MCF 10A (cell line): ENCODE measurements at regions not wholly inside any gene's neighbourhood (a gene's known extent, or its start where the extent isn't known, plus 50 kb on each side); places are given as distances from the start of the nearest gene placed in this dataset.

ENCODE experiments used
- BruUV-seq: library from RNA; stranded (reverse); fragments of 400-500 nt; replicated peaks from 2 replicates; lab custom pipeline; 2021; lab: Mats Ljungman, UMichigan
- CTCF ChIA-PET: fragments of 300-600 bp; sonication (Branson Sonifier 250); formaldehyde crosslinking; extraction: SDS; loops from one replicate; lab custom pipeline; 2021; ENCODE audit warnings: antibody characterized with exemption, inconsistent platforms; lab: Yijun Ruan, JAX
- POLR2A ChIA-PET: fragments of 300-600, 350-650 bp; sonication (Branson Sonifier 250); formaldehyde crosslinking; extraction: SDS; loops from one replicate; lab custom pipeline; 2020; ENCODE audit warnings: antibody characterized with exemption, inconsistent platforms; lab: Yijun Ruan, JAX
- DNase-seq: peaks from one replicate; pipeline ENCODE4 v3.0.0-alpha.2; 2018; ENCODE audit not compliant: unreplicated experiment
- H3K27ac Mint-ChIP-seq: one replicate; pipeline ENCODE4 v1.8.0; 2022; ENCODE audit warnings: mild to moderate bottlenecking, low read depth, mixed read lengths; ENCODE audit not compliant: unreplicated experiment
- H3K27me3 Mint-ChIP-seq: one replicate; pipeline ENCODE4 v1.8.0; 2022; ENCODE audit warnings: mixed read lengths; ENCODE audit not compliant: insufficient read depth, unreplicated experiment
- H3K36me3 Mint-ChIP-seq: one replicate; pipeline ENCODE4 v1.8.0; 2022; ENCODE audit warnings: mild to moderate bottlenecking, moderate library complexity, mixed read lengths; ENCODE audit not compliant: insufficient read depth, unreplicated experiment
- H3K4me1 Mint-ChIP-seq: one replicate; pipeline ENCODE4 v1.8.0; 2022; ENCODE audit warnings: mixed read lengths; ENCODE audit not compliant: insufficient read depth, unreplicated experiment
- H3K4me3 Mint-ChIP-seq: one replicate; pipeline ENCODE4 v1.8.0; 2022; ENCODE audit warnings: mild to moderate bottlenecking, moderate library complexity, mixed read lengths; ENCODE audit not compliant: unreplicated experiment
- H3K9me3 Mint-ChIP-seq: one replicate; pipeline ENCODE4 v1.8.0; 2022; ENCODE audit warnings: mixed read lengths; ENCODE audit not compliant: unreplicated experiment
- CTCF ChIP-seq: fragments of 200-600 bp; IDR thresholded peaks from one replicate; pipeline ENCODE4 v1.8.0; 2022; ENCODE audit warnings: antibody characterized with exemption, mild to moderate bottlenecking; ENCODE audit not compliant: unreplicated experiment
- intact Hi-C: fragments of 100-400 bp; cut with micrococcal nuclease; formaldehyde crosslinking; loops from 2 replicates; pipeline ENCODE4 v1.14.1; 2022

GRCh38 chr16:31693733-31694132 lies 166.0 kb downstream of the AHSP start:
- H3K4me1 Mint-ChIP-seq, result no peaks in the 10 kb centered on the region
- no peaks in the 10 kb centered on the region for H3K36me3 Mint-ChIP-seq
- intact Hi-C loops, result loop anchor here (10.0 kb wide), 2 partner anchors 239 to 509 kb away; partner anchors contain the start of genes ARMC5 and FUS
- no peak for TF ChIP-seq CTCF
- DNase-seq, result no peak
- BruUV-seq, result no TSS peak
- POLR2A ChIA-PET, result no interaction called here
- H3K9me3 Mint-ChIP-seq, result no peaks in the 10 kb centered on the region
- no peak overlapping the region for H3K4me3 Mint-ChIP-seq
- H3K27me3 Mint-ChIP-seq, result peaks cover 14% of the 10 kb centered on the region
- CTCF ChIA-PET, result interaction anchor here (0.6 to 1.2 kb wide), 7 partner anchors 8 to 484 kb away, joined by 3 to 6 read pairs (median 4); no protein-coding TSS in a partner anchor
- no peak overlapping the region for H3K27ac Mint-ChIP-seq

- no peak for TF ChIP-seq CTCF
- intact Hi-C loops, result loop anchor here (10.0 kb wide), 2 partner anchors 240 to 510 kb away; partner anchors contain the start of genes ARMC5 and FUS
- BruUV-seq, result no TSS peak
- ChIA-PET POLR2A (no interaction called here), CTCF (interaction anchor here (1.2 kb wide), 1 partner anchor 204 kb away, joined by 3 read pairs; no protein-coding TSS in a partner anchor)
- Mint-ChIP-seq H3K27me3 (peaks cover 13% of the 10 kb centered on the region), H3K27ac (no peak overlapping the region), H3K4me3 (no peak overlapping the region), H3K9me3 (no peaks in the 10 kb centered on the region), H3K4me1 (no peaks in the 10 kb centered on the region), H3K36me3 (no peaks in the 10 kb centered on the region)
- DNase-seq, result no peak
Observed at GRCh38 chr16:31694461-31694860, 166.8 kb downstream of the AHSP start.

GRCh38 chr16:31695667-31696066 lies 168.0 kb downstream of the AHSP start:
- Mint-ChIP-seq H3K27me3 (peaks cover 1% of the 10 kb centered on the region), H3K4me1 (no peaks in the 10 kb centered on the region), H3K36me3 (no peaks in the 10 kb centered on the region), H3K27ac (no peak overlapping the region), H3K9me3 (no peaks in the 10 kb centered on the region), H3K4me3 (no peak overlapping the region)
- intact Hi-C loops, result loop anchor here (10.0 kb wide), 2 partner anchors 241 to 511 kb away; partner anchors contain the start of genes ARMC5 and FUS
- POLR2A ChIA-PET, result interaction anchor here (1.0 to 1.7 kb wide), 2 partner anchors 17 to 188 kb away, joined by 3 to 8 read pairs; partner anchors contain the start of gene RUSF1
- CTCF ChIA-PET, result interaction anchor here (1.1 to 4.7 kb wide), 9 partner anchors 13 to 553 kb away, joined by 3 to 50 read pairs (median 6); partner anchors contain the start of gene ARMC5
- no TSS peak for BruUV-seq
- DNase-seq, result no peak
- TF ChIP-seq CTCF, result no peak

GRCh38 chr16:31696968-31697743 lies 169.5 kb downstream of the AHSP start:
- BruUV-seq, result no TSS peak
- ChIA-PET CTCF (interaction anchor here (0.5 to 4.7 kb wide), 16 partner anchors 9 to 555 kb away, joined by 3 to 50 read pairs (median 4); partner anchors contain the start of gene ARMC5), POLR2A (interaction anchor here (0.6 to 2.0 kb wide), 4 partner anchors 189 to 241 kb away, joined by 3 to 8 read pairs (median 4); partner anchors contain the start of gene RUSF1)
- peak; percentile 55 for DNase-seq
- Mint-ChIP-seq H3K4me3 (no peak overlapping the region), H3K9me3 (no peaks in the 10 kb centered on the region), H3K4me1 (peaks cover 11% of the 10 kb centered on the region), H3K27me3 (no peaks in the 10 kb centered on the region), H3K36me3 (no peaks in the 10 kb centered on the region), H3K27ac (no peak overlapping the region)
- peak; percentile 64 for TF ChIP-seq CTCF
- intact Hi-C loops, result loop anchor here (10.0 kb wide), 2 partner anchors 242 to 512 kb away; partner anchors contain the start of genes ARMC5 and FUS
